Renal cortex interstitium (tissue), 11 donors: ENCODE measurements at regions not wholly inside any gene's neighbourhood (a gene's known extent, or its start where the extent isn't known, plus 50 kb on each side); places are given as distances from the start of the nearest gene placed in this dataset.
A peak's percentile ranks its signal among the peaks of the same experiment; 100 is the strongest.

Experiments
- DNase-seq, 11 donors: peaks; one replicate each; pipeline ENCODE4 v3.0.0-alpha.2; 2013; ENCODE audit warnings: low read depth in 9 of 11, low spot score in 4 of 11; ENCODE audit errors: extremely low read depth in 1 of 11

- no peak for DNase-seq
Observed at GRCh38 chr3:124283652-124284023, 291.7 kb upstream of the ROPN1 start.

GRCh38 chr3:124288996-124289395, 297.1 kb upstream of the ROPN1 start:
- DNase-seq, result no peak

- DNase-seq, result no peak
Observed at GRCh38 chr3:124291008-124291407, 299.1 kb upstream of the ROPN1 start.

- no peak for DNase-seq
Observed at GRCh38 chr3:124292329-124292728, 300.4 kb upstream of the ROPN1 start.

- peak in 2 of 11 donors; percentile 30 to 52 for DNase-seq
Observed at GRCh38 chr3:124293584-124293983, 301.7 kb upstream of the ROPN1 start.

- no peak for DNase-seq
Observed at GRCh38 chr3:124295362-124295761, 303.4 kb upstream of the ROPN1 start.

- no peak for DNase-seq
Observed at GRCh38 chr3:124296406-124296805, 304.5 kb upstream of the ROPN1 start.

- no peak for DNase-seq
Observed at GRCh38 chr3:124297062-124297980, 305.4 kb upstream of the ROPN1 start.

- DNase-seq, result no peak
Observed at GRCh38 chr3:124298301-124298700, 306.4 kb upstream of the ROPN1 start.

- DNase-seq, result peak in 3 of 11 donors; percentile 23 to 47 (median 35)
Observed at GRCh38 chr3:124298951-124299350, 307.0 kb upstream of the ROPN1 start.

GRCh38 chr3:124299831-124300230, 307.9 kb upstream of the ROPN1 start:
- no peak for DNase-seq

GRCh38 chr3:124300416-124300815, 308.5 kb upstream of the ROPN1 start:
- no peak for DNase-seq

- no peak for DNase-seq
Observed at GRCh38 chr3:124303305-124303910, 311.5 kb upstream of the ROPN1 start.

- DNase-seq, result no peak
Observed at GRCh38 chr3:124306665-124307064, 314.7 kb upstream of the ROPN1 start.

- DNase-seq, result no peak
Observed at GRCh38 chr3:124313621-124314020, 321.7 kb upstream of the ROPN1 start.

- no peak for DNase-seq
Observed at GRCh38 chr3:124315215-124316033, 323.5 kb upstream of the ROPN1 start.

GRCh38 chr3:124316034-124316287, 324.0 kb upstream of the ROPN1 start:
- no peak for DNase-seq

GRCh38 chr3:124318014-124318413, 326.1 kb upstream of the ROPN1 start:
- DNase-seq, result no peak

- DNase-seq, result no peak
Observed at GRCh38 chr3:124318656-124319055, 326.7 kb upstream of the ROPN1 start.

- DNase-seq, result no peak
Observed at GRCh38 chr3:124320976-124321375, 329.1 kb upstream of the ROPN1 start.
